Cardiac fibroblast (primary cell): ENCODE measurements at regions not wholly inside any gene's neighbourhood (a gene's known extent, or its start where the extent isn't known, plus 50 kb on each side); places are given as distances from the start of the nearest gene placed in this dataset.
"Not testable (repeated sequence)": the region's sequence is repeated elsewhere in the genome, so short reads cannot be mapped to it uniquely, and the experiment has no call there.

ENCODE experiments used
- DNase-seq, 2 donors: peaks; one replicate each; pipeline versions ENCODE4 v3.0.0 to v3.0.0-alpha.2; 2010; ENCODE audit warnings: low read depth in 2 of 2
- H3K4me3 ChIP-seq, 2 donors: replicated peaks in 1 of 2; 1 replicate in 1 of 2; 2 replicates in 1 of 2; pipeline ENCODE4 v1.5.1; 2011; ENCODE audit warnings: low read depth in 2 of 2, low read length in 2 of 2, mild to moderate bottlenecking in 2 of 2, moderate library complexity in 1 of 2
- CTCF ChIP-seq: IDR thresholded peaks from one replicate; pipeline ENCODE4 v1.5.1; 2011; ENCODE audit warnings: low read depth, mild to moderate bottlenecking, low read length, inconsistent platforms

GRCh38 chr4:63226229-63226628, 1183.0 kb downstream of the TECRL start:
- no peak overlapping the region for H3K4me3 ChIP-seq
- no peak for DNase-seq
- TF ChIP-seq CTCF = no peak

GRCh38 chr4:63222466-63222865, 1186.8 kb downstream of the TECRL start:
- no peak for DNase-seq
- no peak overlapping the region for H3K4me3 ChIP-seq
- no peak for TF ChIP-seq CTCF

- DNase-seq = no peak
- no peak overlapping the region for H3K4me3 ChIP-seq
- no peak for TF ChIP-seq CTCF
Observed at GRCh38 chr4:63221477-63221876, 1187.8 kb downstream of the TECRL start.

GRCh38 chr4:63218856-63219255, 1190.4 kb downstream of the TECRL start:
- H3K4me3 ChIP-seq = no peak overlapping the region
- TF ChIP-seq CTCF = no peak

DNA sequence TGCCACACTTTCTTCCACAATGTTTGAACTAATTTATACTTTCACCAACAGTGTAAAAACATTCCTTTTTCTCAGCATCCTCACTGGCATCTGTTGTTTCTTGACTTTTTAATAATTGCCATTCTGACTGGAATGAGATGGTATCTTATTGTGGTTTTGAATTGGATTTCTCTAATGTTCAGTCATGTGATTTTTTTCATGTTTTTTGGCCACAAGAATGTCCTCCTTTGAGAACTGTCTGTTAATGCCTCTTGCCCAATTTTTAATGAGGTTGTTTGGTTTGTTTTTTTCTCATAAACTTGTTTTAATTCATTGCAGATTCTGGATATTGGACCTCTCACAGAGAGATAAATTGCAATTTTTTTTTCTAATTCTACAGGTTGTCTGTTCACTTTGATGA, 1195.2 kb downstream of the TECRL start:
- TF ChIP-seq CTCF = no peak
- no peak overlapping the region for H3K4me3 ChIP-seq
- no peak for DNase-seq

More at GRCh38 chr4:63218856-63219255, 1190.4 kb downstream of the TECRL start:
- no peak for DNase-seq

GRCh38 chr4:63211776-63212479, 1197.3 kb downstream of the TECRL start:
- no peak for TF ChIP-seq CTCF
- no peak for DNase-seq
- no peak overlapping the region for H3K4me3 ChIP-seq

DNA sequence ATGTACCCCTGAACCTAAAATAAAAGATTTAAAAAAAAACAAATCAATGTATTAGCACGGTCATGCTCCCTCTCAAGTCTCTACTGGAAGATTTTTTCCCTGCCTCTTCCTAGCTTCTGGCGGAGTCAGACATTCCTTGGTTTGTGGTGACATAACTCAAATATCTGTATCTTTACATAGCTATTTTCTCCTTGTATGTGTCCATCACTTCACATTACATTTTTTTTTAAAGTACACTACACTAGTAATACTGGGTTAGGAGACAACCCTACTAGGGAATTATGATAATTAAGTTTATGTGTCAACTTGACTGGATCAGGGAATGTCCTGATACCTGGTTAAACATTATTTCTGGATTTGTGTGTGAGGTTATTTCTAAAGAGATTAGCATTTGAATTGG, 1197.9 kb downstream of the TECRL start:
- H3K4me3 ChIP-seq = no peak overlapping the region
- no peak for TF ChIP-seq CTCF
- DNase-seq = no peak

DNA sequence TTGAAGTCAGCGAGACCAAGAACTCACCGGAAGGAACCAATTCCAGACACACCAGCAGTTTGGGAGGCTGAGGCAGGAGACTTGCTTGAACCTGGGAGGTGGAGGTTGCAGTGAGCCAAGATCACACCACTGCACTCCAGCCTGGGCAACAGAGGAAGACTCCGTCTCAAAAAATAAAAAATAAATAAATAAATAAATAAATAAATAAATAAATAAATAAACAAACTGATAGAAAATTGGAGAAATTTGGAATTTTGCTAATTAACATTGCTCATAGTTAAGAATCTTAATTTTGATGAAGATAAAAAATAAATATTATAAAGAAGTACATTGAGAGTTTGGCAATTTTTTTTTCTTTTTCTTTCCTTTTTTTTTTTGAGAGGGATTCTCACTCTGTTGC, 1216.2 kb downstream of the TECRL start:
- DNase-seq, H3K4me3 ChIP-seq: not testable (repeated sequence)
